Endodermal cell (in vitro differentiated cells): ENCODE measurements at regions not wholly inside any gene's neighbourhood (a gene's known extent, or its start where the extent isn't known, plus 50 kb on each side); places are given as distances from the start of the nearest gene placed in this dataset.

Experiments used
- DNase-seq: peaks from one replicate; pipeline ENCODE4 v3.0.0-alpha.2; 2017
- H3K27ac ChIP-seq: 2 replicates; pipeline ENCODE4 v1.5.1; 2013; ENCODE audit warnings: mild to moderate bottlenecking, low read depth, low read length, moderate library complexity
- H3K27me3 ChIP-seq: 2 replicates; pipeline ENCODE4 v1.6.1; 2013; ENCODE audit warnings: mild to moderate bottlenecking, low read length, moderate library complexity; ENCODE audit not compliant: insufficient read depth, control insufficient read depth, poor library complexity, severe bottlenecking
- H3K36me3 ChIP-seq: 2 replicates; pipeline ENCODE4 v1.7.0; 2013; ENCODE audit warnings: mild to moderate bottlenecking, low read length, moderate library complexity; ENCODE audit not compliant: control insufficient read depth, insufficient read depth
- H3K4me1 ChIP-seq: one replicate; pipeline ENCODE4 v1.7.0; 2013; ENCODE audit warnings: low read length; ENCODE audit not compliant: control insufficient read depth, insufficient read depth
- H3K4me3 ChIP-seq: 2 replicates; pipeline ENCODE4 v1.5.1; 2013; ENCODE audit warnings: mild to moderate bottlenecking, low read length, moderate library complexity
- H3K9ac ChIP-seq: 2 replicates; pipeline ENCODE4 v1.6.1; 2013; ENCODE audit warnings: mild to moderate bottlenecking, low read length, moderate library complexity; ENCODE audit not compliant: poor library complexity, severe bottlenecking; ENCODE audit errors: extremely low read depth
- H3K9me3 ChIP-seq: 2 replicates; pipeline ENCODE4 v1.6.1; 2013; ENCODE audit warnings: mild to moderate bottlenecking, low read length, moderate library complexity; ENCODE audit not compliant: control insufficient read depth
- H3K27ac Mint-ChIP-seq: 2 replicates; pipeline ENCODE4 v1.8.0; 2020; ENCODE audit warnings: mixed read lengths
- H3K27me3 Mint-ChIP-seq: 2 replicates; pipeline ENCODE4 v1.8.0; 2021; ENCODE audit warnings: mild to moderate bottlenecking, mixed read lengths; ENCODE audit not compliant: insufficient read depth
- H3K36me3 Mint-ChIP-seq: 2 replicates; pipeline ENCODE4 v1.8.0; 2020; ENCODE audit warnings: low read depth, mixed read lengths
- H3K4me1 Mint-ChIP-seq: 2 replicates; pipeline ENCODE4 v1.8.0; 2020; ENCODE audit warnings: mixed read lengths
- H3K4me3 Mint-ChIP-seq: 2 replicates; pipeline ENCODE4 v1.8.0; 2020; ENCODE audit warnings: mild to moderate bottlenecking, moderate library complexity, mixed read lengths
- H3K9me3 Mint-ChIP-seq: 2 replicates; pipeline ENCODE4 v1.8.0; 2020; ENCODE audit warnings: mild to moderate bottlenecking, mixed read lengths
- CTCF ChIP-seq: fragments of 200-600 bp; sonication (generic); conservative IDR thresholded peaks from 2 replicates; pipeline ENCODE4 v1.5.0; 2021; ENCODE audit warnings: antibody characterized with exemption, mild to moderate bottlenecking
- WGBS, 2 experiments: methylation state at CpG; one replicate each; pipeline versions ENCODE4 v1.1.5 to v1.1.7; 2013; ENCODE audit warnings: missing lambda C conversion rate in 2 of 2, mixed read lengths in 1 of 2; ENCODE audit not compliant: insufficient coverage in 1 of 2, insufficient read length in 1 of 2; 5-methylcytosine and 5-hydroxymethylcytosine counted together

- H3K4me3 ChIP-seq: no peak overlapping the region
- H3K27me3 ChIP-seq: peaks cover 77% of the 10 kb centered on the region
- Mint-ChIP-seq H3K4me1 (peaks cover 2% of the 10 kb centered on the region), H3K36me3 (no peaks in the 10 kb centered on the region), H3K27ac (no peak overlapping the region), H3K9me3 (no peaks in the 10 kb centered on the region), H3K4me3 (no peak overlapping the region), H3K27me3 (peaks cover 28% of the 10 kb centered on the region)
- no peaks in the 10 kb centered on the region for H3K36me3 ChIP-seq
- no peak overlapping the region for H3K9ac ChIP-seq
- TF ChIP-seq CTCF: no peak
- WGBS, 2 experiments: 88 to 100% methylated on average over 1 of the region's 1 CpG
- no peaks in the 10 kb centered on the region for H3K4me1 ChIP-seq
- no peaks in the 10 kb centered on the region for H3K9me3 ChIP-seq
- no peak for DNase-seq
- no peak overlapping the region for H3K27ac ChIP-seq
These were observed 927.3 kb upstream of the ACVR2A start for GRCh38 chr2:146917431-146918042.

DNA sequence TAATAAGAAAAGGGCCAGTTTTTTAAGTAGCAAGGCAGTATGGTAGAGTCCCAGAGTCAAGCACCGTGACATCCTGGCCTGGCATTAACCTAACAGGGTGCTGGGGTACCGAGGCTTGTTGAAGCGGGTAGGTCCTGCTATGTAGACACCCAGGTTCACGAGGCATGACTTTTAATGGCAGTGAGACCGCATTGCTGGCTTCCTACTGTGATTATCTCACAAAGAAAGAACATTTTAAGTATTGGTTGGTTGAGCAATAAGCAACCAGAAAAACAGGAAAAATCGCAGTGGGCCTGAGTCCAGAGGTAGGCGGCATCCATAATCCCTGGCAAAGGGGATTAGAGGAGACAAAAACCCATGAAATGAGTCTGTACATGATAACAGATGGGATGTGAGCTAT lies 927.9 kb upstream of the ACVR2A start:
- DNase-seq: no peak
- Histone ChIP-seq H3K9ac (no peak overlapping the region), H3K4me1 (no peaks in the 10 kb centered on the region), H3K9me3 (no peaks in the 10 kb centered on the region), H3K27ac (no peak overlapping the region), H3K4me3 (no peak overlapping the region), H3K36me3 (no peaks in the 10 kb centered on the region), H3K27me3 (peaks cover 81% of the 10 kb centered on the region)
- WGBS, 2 experiments: 92 to 97% methylated on average over 7 of the region's 7 CpGs
- no peak for TF ChIP-seq CTCF
- Mint-ChIP-seq H3K4me1 (peaks cover 2% of the 10 kb centered on the region), H3K4me3 (no peak overlapping the region), H3K27me3 (peaks cover 28% of the 10 kb centered on the region), H3K27ac (no peak overlapping the region), H3K36me3 (no peaks in the 10 kb centered on the region), H3K9me3 (no peaks in the 10 kb centered on the region)

DNA sequence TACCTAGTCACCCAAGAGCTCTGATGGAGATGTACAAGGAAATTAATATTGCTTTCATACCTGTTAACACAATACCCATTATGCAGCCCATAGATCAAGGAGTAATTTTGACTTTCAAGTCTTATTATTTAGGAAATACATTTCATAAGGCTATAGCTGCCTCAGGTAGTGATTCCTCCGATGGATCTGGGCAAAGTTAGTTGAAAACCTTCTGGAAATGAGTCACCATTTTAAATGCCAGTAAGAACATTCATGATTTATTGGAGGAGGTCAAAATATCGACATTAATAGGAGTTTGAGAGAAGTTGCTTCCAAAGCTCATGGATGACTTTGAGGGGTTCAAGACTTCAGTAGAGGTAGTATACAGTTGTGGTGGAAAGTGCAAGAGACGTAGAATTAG lies 931.4 kb upstream of the ACVR2A start:
- Mint-ChIP-seq H3K36me3 (no peaks in the 10 kb centered on the region), H3K27me3 (peaks cover 36% of the 10 kb centered on the region), H3K27ac (no peak overlapping the region), H3K4me3 (no peak overlapping the region), H3K4me1 (no peaks in the 10 kb centered on the region), H3K9me3 (no peaks in the 10 kb centered on the region)
- H3K9ac ChIP-seq: no peak overlapping the region
- WGBS, 2 experiments: 93 to 94% methylated on average over 2 to 3 of the region's 3 CpGs
- H3K27me3 ChIP-seq: peaks cover 82% of the 10 kb centered on the region
- DNase-seq: no peak
- TF ChIP-seq CTCF: no peak
- no peak overlapping the region for H3K4me3 ChIP-seq
- no peak overlapping the region for H3K27ac ChIP-seq
- no peaks in the 10 kb centered on the region for H3K9me3 ChIP-seq
- no peaks in the 10 kb centered on the region for H3K36me3 ChIP-seq
- no peaks in the 10 kb centered on the region for H3K4me1 ChIP-seq
